Astrocyte (in vitro differentiated cells and primary cell): ENCODE measurements at regions not wholly inside any gene's neighbourhood (a gene's known extent, or its start where the extent isn't known, plus 50 kb on each side); places are given as distances from the start of the nearest gene placed in this dataset.

ENCODE experiments used
- EZH2 ChIP-seq: IDR thresholded peaks from 2 replicates; pipeline ENCODE4 v1.6.1; 2012; ENCODE audit warnings: mild to moderate bottlenecking, low read length, inconsistent platforms; ENCODE audit not compliant: insufficient read depth
- TF ChIP-seq, protein P1 (sequence below): IDR thresholded peaks from 2 replicates; pipeline ENCODE4 v1.5.1; 2011; ENCODE audit warnings: low read depth, mild to moderate bottlenecking, inconsistent platforms, low read length, moderate library complexity; ENCODE audit not compliant: insufficient read depth

DNA sequence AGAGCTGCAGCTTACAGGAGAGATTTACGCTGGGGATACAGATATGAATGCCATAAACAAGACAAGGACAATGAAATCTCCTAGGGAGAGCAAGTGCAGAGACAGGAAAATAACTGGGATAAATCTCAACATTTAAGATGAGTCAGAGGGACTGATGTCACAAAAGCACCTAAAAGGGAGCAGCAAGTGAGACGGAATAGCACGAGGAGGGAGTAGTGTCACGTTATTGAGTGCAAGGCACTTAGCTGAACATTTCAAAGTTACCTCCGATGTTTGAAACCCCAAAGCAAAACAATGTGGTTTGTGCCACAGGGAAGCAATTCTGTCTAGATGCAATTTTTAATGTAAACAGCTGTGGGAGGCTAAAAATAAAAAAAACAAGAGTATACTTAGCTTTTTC is 1131.7 kb upstream of the EYS start:
- TF ChIP-seq, protein P1, sequence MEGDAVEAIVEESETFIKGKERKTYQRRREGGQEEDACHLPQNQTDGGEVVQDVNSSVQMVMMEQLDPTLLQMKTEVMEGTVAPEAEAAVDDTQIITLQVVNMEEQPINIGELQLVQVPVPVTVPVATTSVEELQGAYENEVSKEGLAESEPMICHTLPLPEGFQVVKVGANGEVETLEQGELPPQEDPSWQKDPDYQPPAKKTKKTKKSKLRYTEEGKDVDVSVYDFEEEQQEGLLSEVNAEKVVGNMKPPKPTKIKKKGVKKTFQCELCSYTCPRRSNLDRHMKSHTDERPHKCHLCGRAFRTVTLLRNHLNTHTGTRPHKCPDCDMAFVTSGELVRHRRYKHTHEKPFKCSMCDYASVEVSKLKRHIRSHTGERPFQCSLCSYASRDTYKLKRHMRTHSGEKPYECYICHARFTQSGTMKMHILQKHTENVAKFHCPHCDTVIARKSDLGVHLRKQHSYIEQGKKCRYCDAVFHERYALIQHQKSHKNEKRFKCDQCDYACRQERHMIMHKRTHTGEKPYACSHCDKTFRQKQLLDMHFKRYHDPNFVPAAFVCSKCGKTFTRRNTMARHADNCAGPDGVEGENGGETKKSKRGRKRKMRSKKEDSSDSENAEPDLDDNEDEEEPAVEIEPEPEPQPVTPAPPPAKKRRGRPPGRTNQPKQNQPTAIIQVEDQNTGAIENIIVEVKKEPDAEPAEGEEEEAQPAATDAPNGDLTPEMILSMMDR, result no peak
- no peak for TF ChIP-seq EZH2
